ENCODE measurements at regions not wholly inside any gene's neighbourhood (a gene's known extent, or its start where the extent isn't known, plus 50 kb on each side); places are given as distances from the start of the nearest gene placed in this dataset.

- no peaks in the 10 kb centered on the region for H3F3A ChIP-seq (ENCODE audit: control insufficient read depth, insufficient read depth)
- H4K20me1 ChIP-seq (ENCODE audit: control insufficient read depth, insufficient read depth, low read depth, low read length): no peaks in the 10 kb centered on the region
- H3K27ac ChIP-seq (ENCODE audit: low read depth, low read length): no peak overlapping the region
- H3K27me3 ChIP-seq (ENCODE audit: control insufficient read depth, low read length): no peaks in the 10 kb centered on the region
- no peak overlapping the region for H3K4me3 ChIP-seq (ENCODE audit: low read length)
- TF ChIP-seq CTCF (IDR thresholded peaks at IDR 0.05; ENCODE audit: low read depth, low read length, poor library complexity, severe bottlenecking) (no peak), EZH2phosphoT487 (IDR thresholded peaks at IDR 0.05; ENCODE audit: borderline replicate concordance, low read length) (no peak)
- no peaks in the 10 kb centered on the region for H3K9me3 ChIP-seq (ENCODE audit: control insufficient read depth, insufficient read depth, low read length)
- H3K9me2 ChIP-seq (replicated peaks; ENCODE audit: control insufficient read depth, low read length): no peaks in the 10 kb centered on the region
- H3K36me3 ChIP-seq (ENCODE audit: control insufficient read depth, low read length): no peaks in the 10 kb centered on the region
- H3K4me1 ChIP-seq (ENCODE audit: control insufficient read depth, low read length): no peaks in the 10 kb centered on the region
- H3K4me2 ChIP-seq (ENCODE audit: low read length): no peak overlapping the region
- no peaks in the 10 kb centered on the region for H3K79me2 ChIP-seq (ENCODE audit: control insufficient read depth, low read length)
Measured at GRCh38 chr6:164905311-164905710, 404.1 kb downstream of the C6orf118 start.

DNA sequence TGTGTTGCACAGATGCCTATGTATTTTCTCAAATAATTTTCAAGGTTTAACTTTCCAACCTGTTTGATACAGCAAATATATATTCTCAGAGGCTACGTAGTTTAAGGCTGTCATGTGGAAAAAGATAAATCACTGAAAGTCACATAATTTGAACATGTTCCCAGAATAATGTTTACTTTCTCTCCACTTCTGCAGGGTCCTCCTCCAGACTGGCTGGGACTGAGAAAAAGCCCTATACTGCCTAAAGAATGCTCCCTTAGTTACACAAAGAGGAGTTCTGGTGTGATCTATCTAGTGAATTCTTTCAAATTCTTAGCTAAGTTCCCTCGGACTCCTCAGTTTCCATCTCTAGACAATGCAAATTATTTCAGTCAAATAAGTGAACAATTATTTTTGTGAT lies 411.0 kb downstream of the C6orf118 start:
- no peak overlapping the region for H3K4me3 ChIP-seq (ENCODE audit: low read length)
- H3F3A ChIP-seq (ENCODE audit: control insufficient read depth, insufficient read depth): no peaks in the 10 kb centered on the region
- H4K20me1 ChIP-seq (ENCODE audit: control insufficient read depth, insufficient read depth, low read depth, low read length): no peaks in the 10 kb centered on the region
- no peaks in the 10 kb centered on the region for H3K27me3 ChIP-seq (ENCODE audit: control insufficient read depth, low read length)
- TF ChIP-seq EZH2phosphoT487 (IDR thresholded peaks at IDR 0.05; ENCODE audit: borderline replicate concordance, low read length): no peak
- no peak for TF ChIP-seq CTCF (IDR thresholded peaks at IDR 0.05; ENCODE audit: low read depth, low read length, poor library complexity, severe bottlenecking)
- no peaks in the 10 kb centered on the region for H3K9me2 ChIP-seq (replicated peaks; ENCODE audit: control insufficient read depth, low read length)
- H3K4me1 ChIP-seq (ENCODE audit: control insufficient read depth, low read length): no peaks in the 10 kb centered on the region
- H3K4me2 ChIP-seq (ENCODE audit: low read length): no peak overlapping the region
- no peaks in the 10 kb centered on the region for H3K9me3 ChIP-seq (ENCODE audit: control insufficient read depth, insufficient read depth, low read length)
- no peaks in the 10 kb centered on the region for H3K79me2 ChIP-seq (ENCODE audit: control insufficient read depth, low read length)
- H3K36me3 ChIP-seq (ENCODE audit: control insufficient read depth, low read length): no peaks in the 10 kb centered on the region
- no peak overlapping the region for H3K27ac ChIP-seq (ENCODE audit: low read depth, low read length)

GRCh38 chr6:164897523-164898235 lies 411.7 kb downstream of the C6orf118 start:
- Histone ChIP-seq H3K9me3 (ENCODE audit: control insufficient read depth, insufficient read depth, low read length) (no peaks in the 10 kb centered on the region), H3K4me1 (ENCODE audit: control insufficient read depth, low read length) (no peaks in the 10 kb centered on the region), H3K4me3 (ENCODE audit: low read length) (no peak overlapping the region), H3K79me2 (ENCODE audit: control insufficient read depth, low read length) (no peaks in the 10 kb centered on the region), H4K20me1 (ENCODE audit: control insufficient read depth, insufficient read depth, low read depth, low read length) (no peaks in the 10 kb centered on the region), H3K27me3 (ENCODE audit: control insufficient read depth, low read length) (no peaks in the 10 kb centered on the region), H3K27ac (ENCODE audit: low read depth, low read length) (no peak overlapping the region), H3K9me2 (replicated peaks; ENCODE audit: control insufficient read depth, low read length) (no peaks in the 10 kb centered on the region), H3K4me2 (ENCODE audit: low read length) (no peak overlapping the region), H3K36me3 (ENCODE audit: control insufficient read depth, low read length) (no peaks in the 10 kb centered on the region), H3F3A (ENCODE audit: control insufficient read depth, insufficient read depth) (no peaks in the 10 kb centered on the region)
- TF ChIP-seq EZH2phosphoT487 (IDR thresholded peaks at IDR 0.05; ENCODE audit: borderline replicate concordance, low read length): no peak
- peak; percentile 54 for TF ChIP-seq CTCF (IDR thresholded peaks at IDR 0.05; ENCODE audit: low read depth, low read length, poor library complexity, severe bottlenecking)
